Endothelial cell of umbilical vein (primary cell): ENCODE measurements at regions not wholly inside any gene's neighbourhood (a gene's known extent, or its start where the extent isn't known, plus 50 kb on each side); places are given as distances from the start of the nearest gene placed in this dataset.

Source experiments
- BruUV-seq: library from RNA; stranded (reverse); fragments of 400-500 nt; replicated peaks from 2 replicates; lab custom pipeline; 2021; lab: Mats Ljungman, UMichigan
- CTCF ChIA-PET: fragments of 300-600, 350-600 bp; sonication (Branson Sonifier 250); formaldehyde crosslinking; loops from one replicate; lab custom pipeline; 2021; ENCODE audit warnings: antibody characterized with exemption, inconsistent platforms; lab: Charles Lee
- POLR2A ChIA-PET: fragments of 300-600, 350-600 bp; sonication (Branson Sonifier 250); formaldehyde crosslinking; loops from one replicate; lab custom pipeline; 2021; ENCODE audit warnings: antibody characterized with exemption, inconsistent platforms; lab: Charles Lee
- DNase-seq: peaks from one replicate; pipeline ENCODE4 v3.0.0-alpha.2; 2011; ENCODE audit warnings: low read depth, low spot score
- FAIRE-seq: peaks from 2 replicates; lab custom pipeline; 2011; peaks lifted over from hg19 to GRCh38; lab: Jason Lieb, UNC
- H2AFZ ChIP-seq: 2 replicates; pipeline ENCODE4 v1.6.0; 2012; ENCODE audit warnings: low read depth, low read length, control low read depth, inconsistent platforms
- H3K27ac ChIP-seq: 2 replicates; pipeline ENCODE4 v1.5.1; 2011; ENCODE audit warnings: low read depth, mild to moderate bottlenecking, control low read depth, low read length, moderate library complexity; ENCODE audit not compliant: insufficient read depth
- H3K27me3 ChIP-seq, 2 experiments: 2 replicates each; pipeline versions ENCODE4 v1.6.0 to v1.6.1; 2011; ENCODE audit warnings: low read length in 2 of 2, mixed read lengths in 1 of 2; ENCODE audit not compliant: control insufficient read depth in 2 of 2, insufficient read depth in 2 of 2
- H3K36me3 ChIP-seq, 2 experiments: 2 replicates in 1 of 2; 3 replicates in 1 of 2; pipeline ENCODE4 v1.5.1; 2011; ENCODE audit warnings: low read length in 2 of 2, mild to moderate bottlenecking in 1 of 2, moderate library complexity in 1 of 2; ENCODE audit not compliant: control insufficient read depth in 2 of 2, insufficient read depth in 2 of 2; ENCODE audit errors: extremely low read depth in 1 of 2
- H3K4me1 ChIP-seq: 3 replicates; pipeline ENCODE4 v1.5.1; 2011; ENCODE audit warnings: mild to moderate bottlenecking, low read length; ENCODE audit not compliant: control insufficient read depth, insufficient read depth; ENCODE audit errors: extremely low read depth
- H3K4me2 ChIP-seq: 2 replicates; pipeline ENCODE4 v1.6.1; 2011; ENCODE audit warnings: low read length, control low read depth, mixed read lengths; ENCODE audit not compliant: insufficient read depth
- H3K4me3 ChIP-seq, 3 experiments: fragments of 200-600 bp in 1 of 3; sonication (generic), shearing (Covaris generic) in 1 of 3; replicated peaks in 1 of 3; 2 replicates each; pipeline ENCODE4 v1.5.1; 2011 to 2016; ENCODE audit warnings: control low read depth in 3 of 3, low read length in 3 of 3, mild to moderate bottlenecking in 2 of 3, inconsistent platforms in 1 of 3, low read depth in 1 of 3, moderate library complexity in 1 of 3; ENCODE audit not compliant: insufficient read depth in 1 of 3
- H3K79me2 ChIP-seq: 2 replicates; pipeline ENCODE4 v1.6.0; 2012; ENCODE audit warnings: low read length, inconsistent platforms; ENCODE audit not compliant: control insufficient read depth, insufficient read depth
- H3K9ac ChIP-seq: replicated peaks from 2 replicates; pipeline ENCODE3; 2011; ENCODE audit warnings: low read length, control low read depth; ENCODE audit not compliant: insufficient read depth; ENCODE audit errors: extremely low read depth
- H3K9me1 ChIP-seq: replicated peaks from 3 replicates; pipeline ENCODE4 v1.6.0; 2011; ENCODE audit warnings: mild to moderate bottlenecking, low read length; ENCODE audit not compliant: control insufficient read depth, insufficient read depth; ENCODE audit errors: extremely low read depth
- H3K9me3 ChIP-seq: replicated peaks from 2 replicates; pipeline ENCODE4 v1.5.1; 2012; ENCODE audit warnings: low read length, inconsistent platforms; ENCODE audit not compliant: control insufficient read depth, insufficient read depth
- H4K20me1 ChIP-seq: replicated peaks from 2 replicates; pipeline ENCODE3; 2011; ENCODE audit warnings: mild to moderate bottlenecking, low read length; ENCODE audit not compliant: control insufficient read depth, insufficient read depth; ENCODE audit errors: extremely low read depth
- EZH2 ChIP-seq: IDR thresholded peaks from 2 replicates; pipeline ENCODE4 v1.6.1; 2012; ENCODE audit warnings: borderline replicate concordance, low read depth, mild to moderate bottlenecking, moderate library complexity, low read length, inconsistent platforms; ENCODE audit not compliant: severe bottlenecking
- FOS ChIP-seq: IDR thresholded peaks from 2 replicates; pipeline ENCODE4 v1.6.1; 2011; ENCODE audit warnings: mild to moderate bottlenecking, low read length, moderate library complexity, borderline replicate concordance; ENCODE audit not compliant: insufficient read depth
- GATA2 ChIP-seq: IDR thresholded peaks from 2 replicates; pipeline ENCODE4 v1.7.0; 2011; ENCODE audit warnings: low read depth, mild to moderate bottlenecking, moderate library complexity, mixed read lengths, low read length; ENCODE audit not compliant: insufficient read length, insufficient read depth
- JUN ChIP-seq: IDR thresholded peaks from 2 replicates; pipeline ENCODE4 v1.6.1; 2011; ENCODE audit warnings: borderline replicate concordance, low read depth; ENCODE audit not compliant: insufficient read length, insufficient read depth
- MYC ChIP-seq: IDR thresholded peaks from one replicate; pipeline ENCODE4 v1.6.1; 2011; ENCODE audit warnings: mild to moderate bottlenecking, low read depth, low read length
- POLR2A ChIP-seq: IDR thresholded peaks from 2 replicates; pipeline ENCODE4 v1.6.1; 2012; ENCODE audit warnings: low read depth, mild to moderate bottlenecking, control low read depth, low read length
- POLR2AphosphoS5 ChIP-seq: IDR thresholded peaks from 2 replicates; pipeline ENCODE4 v1.6.1; 2012; ENCODE audit warnings: low read depth, mild to moderate bottlenecking, control low read depth, low read length, moderate library complexity; ENCODE audit not compliant: insufficient read depth
- dilution Hi-C: fragments of 300-500 bp; cut with MboI; formaldehyde crosslinking; loops from one replicate; pipeline ENCODE4 v1.15.0; 2019; ENCODE audit warnings: low sequenced_read_pairs; ENCODE audit not compliant: extremely low pct_ligation_motif_present
- intact Hi-C: fragments of 100-400 bp; cut with micrococcal nuclease; formaldehyde crosslinking; loops from one replicate; pipeline ENCODE4 v1.10.0; 2022
- TF ChIP-seq, protein P1 (sequence below): IDR thresholded peaks from 2 replicates; pipeline ENCODE4 v1.6.1; 2011; ENCODE audit not compliant: insufficient read depth, insufficient read length
- TF ChIP-seq, protein P2 (sequence below), 2 donors: IDR thresholded peaks; 1 replicate in 1 of 2; 2 replicates in 1 of 2; pipeline ENCODE4 v1.5.1; 2011; ENCODE audit warnings: low read length in 2 of 2, mild to moderate bottlenecking in 2 of 2, moderate library complexity in 2 of 2, control low read depth in 1 of 2, inconsistent platforms in 1 of 2, low read depth in 1 of 2; ENCODE audit not compliant: insufficient read depth in 1 of 2; ENCODE audit errors: extremely low read depth in 1 of 2

DNA sequence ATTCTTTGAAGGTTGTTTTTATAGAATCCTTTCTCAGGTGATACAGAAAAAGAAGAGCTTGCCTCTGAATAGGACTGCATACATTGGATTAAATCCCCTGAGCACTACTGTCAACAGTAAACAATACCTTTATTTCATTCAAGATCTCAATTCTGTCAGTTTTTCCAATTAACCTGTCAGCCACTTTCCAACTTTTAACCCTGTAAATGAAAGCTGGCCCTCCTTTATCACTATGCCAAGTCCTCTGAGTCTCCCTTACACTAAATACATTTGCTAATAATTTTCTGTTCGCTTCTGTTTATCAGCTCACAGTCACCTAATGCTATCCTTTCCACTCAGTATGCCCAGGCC is 213.7 kb upstream of the ARHGAP42 start:
- Histone ChIP-seq H3K27me3 (no peaks in the 10 kb centered on the region), H3K36me3 (no peaks in the 10 kb centered on the region), H3K9me1 (peaks cover 2% of the 10 kb centered on the region), H3K9me3 (no peaks in the 10 kb centered on the region), H3K4me1 (no peaks in the 10 kb centered on the region), H3K79me2 (no peaks in the 10 kb centered on the region), H4K20me1 (no peaks in the 10 kb centered on the region), H2AFZ (no peak overlapping the region), H3K9ac (no peak overlapping the region), H3K4me2 (no peak overlapping the region), H3K4me3 (no peak overlapping the region), H3K27ac (no peak overlapping the region)
- dilution Hi-C loops, result no loop called here
- DNase-seq (no peak), FAIRE-seq (no peak)
- no peak for TF ChIP-seq POLR2A
- TF ChIP-seq MYC, result no peak
- no peak for TF ChIP-seq JUN
- TF ChIP-seq EZH2, result no peak
- TF ChIP-seq, protein P1, sequence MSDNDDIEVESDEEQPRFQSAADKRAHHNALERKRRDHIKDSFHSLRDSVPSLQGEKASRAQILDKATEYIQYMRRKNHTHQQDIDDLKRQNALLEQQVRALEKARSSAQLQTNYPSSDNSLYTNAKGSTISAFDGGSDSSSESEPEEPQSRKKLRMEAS, result no peak
- TF ChIP-seq POLR2AphosphoS5, result no peak
- TF ChIP-seq FOS, result no peak
- TF ChIP-seq, protein P2, sequence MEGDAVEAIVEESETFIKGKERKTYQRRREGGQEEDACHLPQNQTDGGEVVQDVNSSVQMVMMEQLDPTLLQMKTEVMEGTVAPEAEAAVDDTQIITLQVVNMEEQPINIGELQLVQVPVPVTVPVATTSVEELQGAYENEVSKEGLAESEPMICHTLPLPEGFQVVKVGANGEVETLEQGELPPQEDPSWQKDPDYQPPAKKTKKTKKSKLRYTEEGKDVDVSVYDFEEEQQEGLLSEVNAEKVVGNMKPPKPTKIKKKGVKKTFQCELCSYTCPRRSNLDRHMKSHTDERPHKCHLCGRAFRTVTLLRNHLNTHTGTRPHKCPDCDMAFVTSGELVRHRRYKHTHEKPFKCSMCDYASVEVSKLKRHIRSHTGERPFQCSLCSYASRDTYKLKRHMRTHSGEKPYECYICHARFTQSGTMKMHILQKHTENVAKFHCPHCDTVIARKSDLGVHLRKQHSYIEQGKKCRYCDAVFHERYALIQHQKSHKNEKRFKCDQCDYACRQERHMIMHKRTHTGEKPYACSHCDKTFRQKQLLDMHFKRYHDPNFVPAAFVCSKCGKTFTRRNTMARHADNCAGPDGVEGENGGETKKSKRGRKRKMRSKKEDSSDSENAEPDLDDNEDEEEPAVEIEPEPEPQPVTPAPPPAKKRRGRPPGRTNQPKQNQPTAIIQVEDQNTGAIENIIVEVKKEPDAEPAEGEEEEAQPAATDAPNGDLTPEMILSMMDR (IDR thresholded peaks at IDR 0.05; ENCODE audit: extremely low read depth in 1 of 2, insufficient read depth in 1 of 2, low read depth in 1 of 2, low read length in 2 of 2), result no peak
- TF ChIP-seq GATA2, result no peak
- CTCF ChIA-PET, result no interaction called here
- POLR2A ChIA-PET, result no interaction called here
- no TSS peak for BruUV-seq
- intact Hi-C loops, result no loop called here
